H9 (cell line): ENCODE measurements at regions not wholly inside any gene's neighbourhood (a gene's known extent, or its start where the extent isn't known, plus 50 kb on each side); places are given as distances from the start of the nearest gene placed in this dataset.

ENCODE experiments used
- DNase-seq: peaks from one replicate; pipeline ENCODE4 v3.0.0-alpha.2; 2017
- H2AFZ ChIP-seq: one replicate; pipeline ENCODE4 v1.6.1; 2013; ENCODE audit warnings: mild to moderate bottlenecking, low read length, control low read depth, moderate library complexity
- H2AK5ac ChIP-seq: 2 replicates; pipeline ENCODE4 v1.6.1; 2013; ENCODE audit warnings: low read length, control low read depth, mixed read lengths; ENCODE audit not compliant: insufficient read length
- H2BK120ac ChIP-seq: one replicate; pipeline ENCODE4 v1.6.1; 2013; ENCODE audit warnings: low read depth, mild to moderate bottlenecking, low read length, control low read depth, inconsistent platforms; ENCODE audit not compliant: poor library complexity, severe bottlenecking
- H2BK12ac ChIP-seq: 2 replicates; pipeline ENCODE4 v1.6.1; 2013; ENCODE audit warnings: low read length, control low read depth, mixed read lengths, low read depth; ENCODE audit not compliant: insufficient read length
- H2BK15ac ChIP-seq: 2 replicates; pipeline ENCODE4 v1.6.1; 2013; ENCODE audit warnings: low read depth, low read length, control low read depth
- H2BK20ac ChIP-seq: one replicate; pipeline ENCODE4 v1.6.1; 2013; ENCODE audit warnings: low read depth, mild to moderate bottlenecking, low read length, control low read depth, inconsistent platforms; ENCODE audit not compliant: poor library complexity, severe bottlenecking
- H2BK5ac ChIP-seq: 2 replicates; pipeline ENCODE4 v1.6.1; 2013; ENCODE audit warnings: low read length, control low read depth, mixed read lengths; ENCODE audit not compliant: insufficient read length
- H3K14ac ChIP-seq: 2 replicates; pipeline ENCODE4 v1.6.1; 2013; ENCODE audit warnings: low read length, control low read depth; ENCODE audit not compliant: insufficient read depth
- H3K18ac ChIP-seq: 2 replicates; pipeline ENCODE4 v1.6.1; 2013; ENCODE audit warnings: low read depth, mild to moderate bottlenecking, mixed read lengths, low read length, control low read depth; ENCODE audit not compliant: insufficient read length
- H3K23ac ChIP-seq: 2 replicates; pipeline ENCODE4 v1.6.1; 2013; ENCODE audit warnings: low read length, control low read depth, mixed read lengths, low read depth; ENCODE audit not compliant: insufficient read length
- H3K23me2 ChIP-seq: 2 replicates; pipeline ENCODE4 v1.6.1; 2013; ENCODE audit warnings: low read depth, mild to moderate bottlenecking, mixed read lengths, low read length, control low read depth; ENCODE audit not compliant: insufficient read length, poor library complexity, severe bottlenecking
- H3K27ac ChIP-seq: 2 replicates; pipeline ENCODE4 v1.5.1; 2013; ENCODE audit warnings: low read length, control low read depth, mixed read lengths, low read depth; ENCODE audit not compliant: insufficient read length
- H3K27me3 ChIP-seq: 2 replicates; pipeline ENCODE4 v1.6.1; 2013; ENCODE audit warnings: low read length, control low read depth, inconsistent platforms; ENCODE audit not compliant: insufficient read depth
- H3K4ac ChIP-seq: 2 replicates; pipeline ENCODE4 v1.6.1; 2013; ENCODE audit warnings: low read depth, mild to moderate bottlenecking, control low read depth, inconsistent platforms, low read length, moderate library complexity
- H3K4me1 ChIP-seq: 2 replicates; pipeline ENCODE4 v1.6.1; 2013; ENCODE audit warnings: low read length, control low read depth, inconsistent platforms; ENCODE audit not compliant: insufficient read depth
- H3K4me2 ChIP-seq: 2 replicates; pipeline ENCODE4 v1.6.1; 2013; ENCODE audit warnings: low read length, control low read depth, mixed read lengths; ENCODE audit not compliant: insufficient read length, insufficient read depth
- H3K56ac ChIP-seq: 2 replicates; pipeline ENCODE4 v1.6.1; 2013; ENCODE audit warnings: low read depth, mild to moderate bottlenecking, mixed read lengths, low read length, control low read depth; ENCODE audit not compliant: insufficient read length
- H3K79me1 ChIP-seq: 2 replicates; pipeline ENCODE4 v1.6.1; 2013; ENCODE audit warnings: low read depth, mild to moderate bottlenecking, moderate library complexity, low read length, control low read depth, inconsistent platforms; ENCODE audit not compliant: insufficient read depth, poor library complexity, severe bottlenecking
- H3K79me2 ChIP-seq: 2 replicates; pipeline ENCODE4 v1.6.1; 2013; ENCODE audit warnings: low read length, control low read depth, inconsistent platforms; ENCODE audit not compliant: insufficient read depth
- H3K9ac ChIP-seq: 2 replicates; pipeline ENCODE4 v1.6.1; 2013; ENCODE audit warnings: low read length, control low read depth, mixed read lengths; ENCODE audit not compliant: insufficient read length; ENCODE audit errors: extremely low read depth
- H3K9me3 ChIP-seq: one replicate; pipeline ENCODE4 v1.6.1; 2013; ENCODE audit warnings: low read depth, low read length, inconsistent platforms; ENCODE audit not compliant: control insufficient read depth
- H3T11ph ChIP-seq: one replicate; pipeline ENCODE4 v1.6.1; 2013; ENCODE audit warnings: mild to moderate bottlenecking, low read length, control low read depth, inconsistent platforms
- H4K20me1 ChIP-seq: one replicate; pipeline ENCODE4 v1.6.1; 2013; ENCODE audit not compliant: control insufficient read depth, insufficient read length, insufficient read depth
- H4K5ac ChIP-seq: 2 replicates; pipeline ENCODE4 v1.6.1; 2013; ENCODE audit warnings: low read depth, mild to moderate bottlenecking, mixed read lengths, low read length, control low read depth; ENCODE audit not compliant: insufficient read length
- H4K8ac ChIP-seq: replicated peaks from 2 replicates; pipeline ENCODE4 v1.6.1; 2013; ENCODE audit warnings: low read length, control low read depth, mixed read lengths, low read depth; ENCODE audit not compliant: insufficient read length
- H4K91ac ChIP-seq: 2 replicates; pipeline ENCODE4 v1.6.1; 2013; ENCODE audit warnings: low read depth, mild to moderate bottlenecking, moderate library complexity, mixed read lengths, low read length, control low read depth; ENCODE audit not compliant: insufficient read length
- H3K27ac Mint-ChIP-seq, 3 experiments: 2 replicates in 2 of 3; 3 replicates in 1 of 3; pipeline ENCODE4 v1.8.0; 2020 to 2021; ENCODE audit warnings: mixed read lengths in 3 of 3, mild to moderate bottlenecking in 1 of 3, moderate library complexity in 1 of 3
- H3K27me3 Mint-ChIP-seq: 2 replicates; pipeline ENCODE4 v1.8.0; 2021; ENCODE audit warnings: low read depth, mild to moderate bottlenecking, moderate library complexity, mixed read lengths
- H3K36me3 Mint-ChIP-seq, 3 experiments: 2 replicates in 2 of 3; 3 replicates in 1 of 3; pipeline ENCODE4 v1.8.0; 2020 to 2021; ENCODE audit warnings: low read depth in 3 of 3, mixed read lengths in 3 of 3; ENCODE audit not compliant: insufficient read depth in 1 of 3
- H3K4me1 Mint-ChIP-seq, 2 experiments: 2 replicates each; pipeline ENCODE4 v1.8.0; 2020; ENCODE audit warnings: mixed read lengths in 2 of 2
- H3K4me3 Mint-ChIP-seq, 2 experiments: 2 replicates in 1 of 2; 3 replicates in 1 of 2; pipeline ENCODE4 v1.8.0; 2020 to 2021; ENCODE audit warnings: mild to moderate bottlenecking in 2 of 2, mixed read lengths in 2 of 2, moderate library complexity in 1 of 2
- H3K9me3 Mint-ChIP-seq, 2 experiments: 2 replicates in 1 of 2; 3 replicates in 1 of 2; pipeline ENCODE4 v1.8.0; 2020; ENCODE audit warnings: mild to moderate bottlenecking in 2 of 2, mixed read lengths in 2 of 2, moderate library complexity in 1 of 2
- CTCF ChIP-seq: fragments of 200-600 bp; sonication (generic); conservative IDR thresholded peaks from 3 replicates; pipeline ENCODE4 v1.8.0; 2021; ENCODE audit warnings: antibody characterized with exemption, mild to moderate bottlenecking
- WGBS: extraction: QIAGEN DNeasy Blood & Tissue Kit; methylation state at CpG from one replicate; pipeline ENCODE4 v1.1.7; 2013; ENCODE audit warnings: missing lambda C conversion rate, low lambda C conversion rate, mixed read lengths; ENCODE audit not compliant: insufficient read length; ENCODE audit errors: extremely low coverage; 5-methylcytosine and 5-hydroxymethylcytosine counted together

DNA sequence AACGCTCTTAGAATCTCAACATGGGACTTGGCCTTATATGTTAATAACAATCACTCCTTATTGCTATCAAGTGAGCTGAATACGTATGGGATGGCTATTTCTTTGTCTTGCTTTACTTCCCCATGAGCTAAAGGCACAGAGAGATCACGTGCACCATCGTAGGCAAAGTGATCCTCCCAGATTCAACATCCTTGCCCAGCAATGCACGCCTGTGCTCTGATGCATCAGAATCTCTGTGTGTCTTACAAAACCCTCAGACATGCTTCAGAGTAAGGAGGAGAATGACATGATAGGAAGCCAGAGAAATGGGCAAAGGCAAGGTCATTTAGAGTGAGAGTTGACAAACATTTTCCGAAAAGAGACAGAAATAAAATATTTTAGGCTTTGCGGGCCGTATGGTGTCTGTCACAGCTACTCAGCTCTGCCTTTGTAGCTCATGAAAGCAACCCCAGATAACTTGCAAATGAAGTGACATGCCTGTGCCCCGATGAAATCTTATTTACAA, 277.6 kb upstream of the CDH4 start:
- no peak overlapping the region for H3K27ac ChIP-seq
- no peak overlapping the region for H2BK120ac ChIP-seq
- no peak overlapping the region for H3T11ph ChIP-seq
- H3K56ac ChIP-seq, result no peak overlapping the region
- TF ChIP-seq CTCF, result no peak
- no peak overlapping the region for H2BK15ac ChIP-seq
- no peaks in the 10 kb centered on the region for H4K20me1 ChIP-seq
- H3K9ac ChIP-seq, result no peak overlapping the region
- H2AK5ac ChIP-seq, result no peak overlapping the region
- no peak overlapping the region for H3K4me3 Mint-ChIP-seq
- no peak overlapping the region for H3K4ac ChIP-seq
- H2AFZ ChIP-seq, result no peak overlapping the region
- H2BK12ac ChIP-seq, result no peak overlapping the region
- H3K27me3 Mint-ChIP-seq, result peaks cover 50% of the 10 kb centered on the region
- H4K91ac ChIP-seq, result no peak overlapping the region
- H3K9me3 ChIP-seq, result no peaks in the 10 kb centered on the region
- no CpG with 5 or more reads among the region's 9 CpGs for WGBS
- H3K27me3 ChIP-seq, result no peaks in the 10 kb centered on the region; the same call in 1 of the 2 replicates
- H3K18ac ChIP-seq, result no peak overlapping the region
- no peaks in the 10 kb centered on the region for H3K79me1 ChIP-seq
- H3K79me2 ChIP-seq, result no peaks in the 10 kb centered on the region
- H3K23me2 ChIP-seq, result no peaks in the 10 kb centered on the region
- H3K36me3 Mint-ChIP-seq, result no peaks in the 10 kb centered on the region; a peak in 1 of 7 replicates
- no peak overlapping the region for H4K8ac ChIP-seq
- no peak overlapping the region for H2BK5ac ChIP-seq
- H3K14ac ChIP-seq, result no peak overlapping the region
- DNase-seq, result no peak
- peaks cover 0 to 2% of the 10 kb centered on the region in 2 experiments; a peak in 1 of 4 replicates for H3K4me1 Mint-ChIP-seq
- H2BK20ac ChIP-seq, result no peak overlapping the region
- no peak overlapping the region for H3K4me2 ChIP-seq
- H3K9me3 Mint-ChIP-seq, result peaks cover under 1 to 5% of the 10 kb centered on the region in 2 experiments; a peak in 4 of 5 replicates
- no peak overlapping the region for H3K23ac ChIP-seq
- H4K5ac ChIP-seq, result no peak overlapping the region
- no peak overlapping the region for H3K27ac Mint-ChIP-seq
- H3K4me1 ChIP-seq, result no peaks in the 10 kb centered on the region
